Mesendoderm (in vitro differentiated cells): ENCODE measurements at regions not wholly inside any gene's neighbourhood (a gene's known extent, or its start where the extent isn't known, plus 50 kb on each side); places are given as distances from the start of the nearest gene placed in this dataset.
"Not testable (repeated sequence)": the region's sequence is repeated elsewhere in the genome, so short reads cannot be mapped to it uniquely, and the experiment has no call there.

Experiments
- DNase-seq: peaks from one replicate; pipeline ENCODE4 v3.0.0; 2013
- H2AK5ac ChIP-seq: 2 replicates; pipeline ENCODE4 v1.6.1; 2013; ENCODE audit warnings: low read length, inconsistent platforms
- H2BK120ac ChIP-seq: 2 replicates; pipeline ENCODE4 v1.6.1; 2013; ENCODE audit warnings: low read depth, mild to moderate bottlenecking, low read length, moderate library complexity, mixed read lengths
- H2BK15ac ChIP-seq: replicated peaks from 2 replicates; pipeline ENCODE4 v1.6.1; 2013; ENCODE audit warnings: low read depth, mild to moderate bottlenecking, moderate library complexity
- H2BK5ac ChIP-seq: 2 replicates; pipeline ENCODE4 v1.6.1; 2013; ENCODE audit warnings: low read length, inconsistent platforms
- H3K18ac ChIP-seq: 2 replicates; pipeline ENCODE4 v1.6.1; 2013; ENCODE audit warnings: mild to moderate bottlenecking, low read length, mixed read lengths
- H3K23ac ChIP-seq: one replicate; pipeline ENCODE4 v1.6.1; 2013; ENCODE audit warnings: low read length
- H3K27ac ChIP-seq: 2 replicates; pipeline ENCODE4 v1.5.1; 2013; ENCODE audit warnings: low read depth, mild to moderate bottlenecking, inconsistent platforms, low read length, moderate library complexity
- H3K27me3 ChIP-seq: 2 replicates; pipeline ENCODE4 v1.6.1; 2013; ENCODE audit warnings: low read length, control low read depth, mild to moderate bottlenecking, inconsistent platforms; ENCODE audit not compliant: insufficient read depth, poor library complexity
- H3K36me3 ChIP-seq: 2 replicates; pipeline ENCODE4 v1.6.1; 2013; ENCODE audit warnings: low read length, inconsistent platforms; ENCODE audit not compliant: control insufficient read depth, insufficient read depth
- H3K4ac ChIP-seq: one replicate; pipeline ENCODE4 v1.6.1; 2013; ENCODE audit warnings: low read depth, mild to moderate bottlenecking, low read length, moderate library complexity
- H3K4me1 ChIP-seq: 2 replicates; pipeline ENCODE4 v1.6.1; 2013; ENCODE audit warnings: low read depth, low read length, inconsistent platforms; ENCODE audit not compliant: control insufficient read depth
- H3K4me2 ChIP-seq: 2 replicates; pipeline ENCODE4 v1.6.1; 2013; ENCODE audit warnings: low read length
- H3K4me3 ChIP-seq: 2 replicates; pipeline ENCODE4 v1.5.1; 2013; ENCODE audit warnings: mild to moderate bottlenecking, low read length
- H3K56ac ChIP-seq: one replicate; pipeline ENCODE4 v1.6.1; 2013; ENCODE audit warnings: low read length
- H3K79me1 ChIP-seq: 2 replicates; pipeline ENCODE4 v1.6.1; 2013; ENCODE audit warnings: low read length, inconsistent platforms
- H3K79me2 ChIP-seq: 2 replicates; pipeline ENCODE4 v1.6.1; 2013; ENCODE audit warnings: mild to moderate bottlenecking, low read length; ENCODE audit not compliant: control insufficient read depth, insufficient read depth
- H3K9ac ChIP-seq: 2 replicates; pipeline ENCODE4 v1.6.1; 2013; ENCODE audit warnings: low read length, inconsistent platforms
- H4K5ac ChIP-seq: one replicate; pipeline ENCODE4 v1.6.1; 2013; ENCODE audit warnings: low read length
- H4K8ac ChIP-seq: one replicate; pipeline ENCODE4 v1.6.1; 2013; ENCODE audit warnings: low read depth, mild to moderate bottlenecking, control low read depth, low read length, moderate library complexity
- WGBS: extraction: QIAGEN DNeasy Blood & Tissue Kit; methylation state at CpG from one replicate; pipeline ENCODE4 v1.1.7; 2013; ENCODE audit warnings: low lambda C conversion rate, missing lambda C conversion rate; ENCODE audit not compliant: insufficient coverage; ENCODE audit errors: extremely low coverage; 5-methylcytosine and 5-hydroxymethylcytosine counted together

DNA sequence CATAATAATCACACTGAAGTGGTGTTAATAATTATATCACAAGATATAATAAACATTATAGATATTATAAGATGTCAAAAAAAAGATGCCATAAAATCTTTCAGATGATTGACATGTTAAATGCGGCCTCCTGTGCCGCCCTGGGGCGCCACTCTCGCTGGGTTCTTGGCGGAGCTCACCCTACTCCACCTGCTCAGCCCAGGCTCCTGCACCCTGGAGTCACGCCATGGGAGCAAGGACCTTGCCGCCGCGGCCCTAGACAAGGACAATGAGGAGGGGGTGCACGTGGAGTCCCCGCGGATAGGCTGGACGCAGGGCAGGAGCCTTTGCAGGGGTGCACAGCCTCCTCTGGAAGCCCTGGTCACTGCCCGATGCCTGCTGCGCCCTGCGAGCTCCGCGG is 77.5 kb upstream of the ZNF337 start:
- H2AK5ac ChIP-seq, H2BK5ac ChIP-seq, H4K5ac ChIP-seq, H3K36me3 ChIP-seq, H3K23ac ChIP-seq, H3K4ac ChIP-seq, H2BK120ac ChIP-seq, H3K79me1 ChIP-seq, H3K18ac ChIP-seq, H3K79me2 ChIP-seq, H3K27ac ChIP-seq, H2BK15ac ChIP-seq, H3K27me3 ChIP-seq, H3K9ac ChIP-seq, H3K4me3 ChIP-seq, H3K56ac ChIP-seq, H3K4me1 ChIP-seq, DNase-seq, H3K4me2 ChIP-seq, H4K8ac ChIP-seq: not testable (repeated sequence)
- WGBS, result no CpG with 5 or more reads among the region's 18 CpGs

GRCh38 chr20:25772437-25772836 is 75.8 kb upstream of the ZNF337 start:
- H3K36me3 ChIP-seq, H3K23ac ChIP-seq, H3K79me1 ChIP-seq, H3K4ac ChIP-seq, DNase-seq, H3K56ac ChIP-seq, H3K18ac ChIP-seq, H3K4me3 ChIP-seq, H3K79me2 ChIP-seq, H3K27me3 ChIP-seq, H2BK15ac ChIP-seq, H4K5ac ChIP-seq, H2AK5ac ChIP-seq, H3K4me1 ChIP-seq, H4K8ac ChIP-seq, H3K4me2 ChIP-seq, H3K27ac ChIP-seq, H2BK5ac ChIP-seq, H2BK120ac ChIP-seq, H3K9ac ChIP-seq: not testable (repeated sequence)
- WGBS, result no CpG with 5 or more reads among the region's 3 CpGs

DNA sequence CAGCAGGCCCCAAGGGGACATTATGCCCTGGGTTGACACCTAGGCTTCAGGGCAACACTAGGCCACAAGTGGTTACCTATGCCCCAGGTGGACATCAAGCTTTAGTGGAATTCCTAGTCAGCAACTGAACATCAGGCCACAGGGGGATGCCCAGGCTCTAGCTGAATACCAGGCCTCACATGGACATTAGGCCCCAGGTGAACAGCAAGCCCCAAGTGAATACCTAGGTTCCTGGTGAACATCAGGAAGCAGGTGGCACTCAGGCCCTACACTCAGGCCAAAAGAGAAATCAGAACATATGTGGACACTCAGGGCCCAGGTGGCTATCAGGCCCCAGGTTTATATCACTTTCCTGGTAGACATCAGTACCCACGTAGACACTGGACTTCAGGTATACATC is 75.2 kb upstream of the ZNF337 start:
- H3K4me3 ChIP-seq, H3K18ac ChIP-seq, H3K79me1 ChIP-seq, H2AK5ac ChIP-seq, H2BK120ac ChIP-seq, H3K56ac ChIP-seq, H3K36me3 ChIP-seq, H4K8ac ChIP-seq, DNase-seq, H3K27ac ChIP-seq, H3K4me2 ChIP-seq, H3K4ac ChIP-seq, H3K9ac ChIP-seq, H3K79me2 ChIP-seq, H2BK15ac ChIP-seq, H3K4me1 ChIP-seq, H4K5ac ChIP-seq, H3K27me3 ChIP-seq, H3K23ac ChIP-seq, H2BK5ac ChIP-seq: not testable (repeated sequence)
- WGBS, result no CpG with 5 or more reads among the region's 1 CpG

- H3K4me2 ChIP-seq, result no peak overlapping the region
- no peak overlapping the region for H3K4ac ChIP-seq
- H2AK5ac ChIP-seq, result no peak overlapping the region
- no peak overlapping the region for H3K23ac ChIP-seq
- no peaks in the 10 kb centered on the region for H3K27me3 ChIP-seq
- no peak overlapping the region for H4K8ac ChIP-seq
- H3K27ac ChIP-seq, result no peak overlapping the region
- no peak overlapping the region for H3K9ac ChIP-seq
- no peaks in the 10 kb centered on the region for H3K4me1 ChIP-seq
- no peak for DNase-seq
- no peak overlapping the region for H4K5ac ChIP-seq
- H3K18ac ChIP-seq, result no peak overlapping the region
- no peak overlapping the region for H2BK15ac ChIP-seq
- H3K56ac ChIP-seq, result no peak overlapping the region
- H3K79me2 ChIP-seq, result no peaks in the 10 kb centered on the region
- no peak overlapping the region for H2BK120ac ChIP-seq
- no peak overlapping the region for H2BK5ac ChIP-seq
- H3K79me1 ChIP-seq, result no peaks in the 10 kb centered on the region
- no peaks in the 10 kb centered on the region for H3K36me3 ChIP-seq
- no peak overlapping the region for H3K4me3 ChIP-seq
These were observed 64.9 kb upstream of the ZNF337 start for GRCh38 chr20:25761596-25761995.

- not testable (repeated sequence) for H3K4me1 ChIP-seq, H2BK15ac ChIP-seq, H3K23ac ChIP-seq, H3K27me3 ChIP-seq, H2BK5ac ChIP-seq, H3K4me3 ChIP-seq, H3K4me2 ChIP-seq, H3K56ac ChIP-seq, H2AK5ac ChIP-seq, H3K36me3 ChIP-seq, H4K5ac ChIP-seq, H3K9ac ChIP-seq, H4K8ac ChIP-seq, H3K18ac ChIP-seq, DNase-seq, H3K79me2 ChIP-seq, H3K79me1 ChIP-seq, H3K4ac ChIP-seq, H2BK120ac ChIP-seq, H3K27ac ChIP-seq
- no CpG with 5 or more reads among the region's 2 CpGs for WGBS
These were observed 64.4 kb upstream of the ZNF337 start for GRCh38 chr20:25761046-25761445.

- no CpG with 5 or more reads among the region's 36 CpGs for WGBS
- Histone ChIP-seq H3K79me1 (no peaks in the 10 kb centered on the region), H2BK15ac (no peak overlapping the region), H3K4me3 (no peak overlapping the region), H3K27ac (no peak overlapping the region), H2BK5ac (no peak overlapping the region), H2AK5ac (no peak overlapping the region), H3K79me2 (no peaks in the 10 kb centered on the region), H4K5ac (no peak overlapping the region), H4K8ac (no peak overlapping the region), H3K36me3 (no peaks in the 10 kb centered on the region), H3K4me1 (no peaks in the 10 kb centered on the region), H3K56ac (peak overlapping the region; percentile 30), H3K4me2 (no peak overlapping the region), H3K4ac (no peak overlapping the region), H3K18ac (no peak overlapping the region), H2BK120ac (no peak overlapping the region), H3K27me3 (no peaks in the 10 kb centered on the region), H3K23ac (no peak overlapping the region), H3K9ac (no peak overlapping the region)
- peak; percentile 8 for DNase-seq
These were observed 54.4 kb upstream of the ZNF337 start for GRCh38 chr20:25750765-25751696.
